T47D (cell line): ENCODE measurements at regions not wholly inside any gene's neighbourhood (a gene's known extent, or its start where the extent isn't known, plus 50 kb on each side); places are given as distances from the start of the nearest gene placed in this dataset.
"Not testable (repeated sequence)": the region's sequence is repeated elsewhere in the genome, so short reads cannot be mapped to it uniquely, and the experiment has no call there.

Experiments used
- DNase-seq, 2 experiments: peaks; one replicate each; pipeline versions ENCODE4 v3.0.0 to v3.0.0-alpha.2; 2011 to 2012; ENCODE audit warnings: low read depth in 1 of 2, low spot score in 1 of 2
- JUND ChIP-seq: IDR thresholded peaks from 2 replicates; pipeline ENCODE4 v1.6.1; 2012; ENCODE audit warnings: low read depth
- in situ Hi-C: cut with HindIII; loops from 2 replicates; pipeline ENCODE4 v1.10.0; 2016; ENCODE audit warnings: low sequenced_read_pairs, low pct_unique_long_range_greater_than_20kb

DNA sequence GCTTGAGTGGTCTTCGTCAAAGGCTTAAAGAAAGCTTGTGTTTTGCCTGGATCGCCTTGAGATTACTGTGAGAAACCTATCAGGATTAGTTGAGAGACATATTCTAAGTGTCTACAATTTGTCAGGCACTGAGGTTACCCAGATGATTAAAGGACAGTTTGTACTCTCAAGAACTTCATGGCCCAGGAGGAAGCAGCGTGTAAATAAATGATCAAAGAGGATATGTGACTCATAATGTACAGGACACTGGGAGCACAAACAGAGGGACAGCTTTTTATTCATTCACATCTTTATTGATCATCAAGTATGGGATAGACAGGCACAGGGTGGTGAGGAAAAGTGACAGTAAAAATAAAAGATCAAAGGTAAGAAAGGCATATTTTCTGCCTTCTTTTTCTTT lies 152.6 kb upstream of the FSHR start:
- TF ChIP-seq JUND: no peak
- in situ Hi-C loops: no loop called here

DNA sequence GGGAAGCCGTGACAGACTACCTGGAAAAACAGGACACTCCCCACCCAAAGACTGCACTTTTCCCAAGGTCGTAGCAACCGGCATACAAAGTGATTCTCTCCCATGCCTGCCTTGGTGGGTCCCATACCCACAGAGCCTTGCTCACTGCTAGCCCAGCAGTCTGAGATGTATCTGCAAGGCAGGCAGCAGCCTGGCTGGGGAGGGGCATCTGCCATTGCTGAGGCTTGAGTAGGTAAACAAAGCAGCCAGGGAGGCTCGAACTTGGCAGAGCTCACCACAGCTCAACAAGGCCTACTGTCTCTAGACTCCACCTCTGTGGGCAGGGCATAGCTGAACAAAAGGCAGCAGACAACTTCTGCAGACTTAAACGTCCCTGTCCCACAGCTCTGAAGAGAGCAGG lies 144.4 kb upstream of the FSHR start:
- in situ Hi-C loops, DNase-seq: not testable (repeated sequence)

More for the DNA sequence above, 152.6 kb upstream of the FSHR start:
- DNase-seq: no peak

DNA sequence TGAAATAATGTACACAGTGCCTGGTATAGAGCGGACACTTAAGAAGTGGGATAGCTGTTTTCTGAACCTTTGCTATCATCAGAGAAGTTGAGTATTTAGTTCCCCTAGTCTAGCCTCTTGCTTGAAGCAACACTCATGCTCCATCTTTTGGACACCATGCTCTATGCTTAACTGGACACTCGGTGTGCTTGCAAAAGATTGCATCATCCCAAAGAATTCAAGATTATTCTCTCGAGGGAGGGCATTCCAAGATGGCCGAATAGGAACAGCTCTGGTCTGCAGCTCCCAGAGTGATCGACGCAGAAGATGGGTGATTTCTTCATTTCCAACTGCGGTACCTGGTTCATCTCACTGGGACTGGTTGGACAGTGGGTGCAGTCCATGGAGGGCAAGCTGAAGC lies 143.9 kb upstream of the FSHR start:
- in situ Hi-C loops: no loop called here
- no peak for DNase-seq
- TF ChIP-seq JUND: no peak

DNA sequence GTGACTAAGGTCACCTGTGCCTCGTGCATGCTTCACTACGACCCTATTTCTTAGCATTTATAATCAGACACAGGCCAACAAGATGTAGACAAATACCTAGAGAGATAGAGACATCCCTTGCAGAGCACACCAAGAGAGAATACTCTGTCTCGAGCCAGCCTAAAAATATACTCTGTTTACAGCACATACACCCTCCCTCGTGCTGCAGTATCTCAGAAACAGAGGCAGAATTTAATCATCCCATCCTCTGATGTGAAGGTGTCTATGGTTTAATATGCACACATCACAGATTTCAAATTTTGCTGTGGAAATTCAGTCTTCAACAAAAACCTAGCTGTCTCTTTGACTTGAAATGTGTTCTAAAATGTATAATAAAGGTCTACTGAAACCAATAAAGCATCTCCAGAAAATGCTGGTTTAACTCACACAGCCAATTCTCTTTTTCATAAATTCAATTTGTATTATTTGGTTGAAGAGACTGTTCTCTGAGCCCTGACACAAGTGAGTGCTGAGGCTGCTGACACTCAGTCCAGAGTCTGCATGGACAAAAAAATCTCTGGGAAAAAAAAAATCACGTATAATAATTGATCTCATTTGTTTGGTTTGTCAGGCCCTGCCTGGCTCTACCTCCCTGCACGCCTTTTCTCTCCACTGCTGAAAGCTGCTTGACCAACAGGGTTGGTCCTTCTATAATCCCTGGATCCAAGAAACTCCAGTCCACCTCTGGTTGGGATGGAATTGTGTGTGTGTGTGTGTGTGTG lies 142.0 kb upstream of the FSHR start:
- DNase-seq: no peak
- TF ChIP-seq JUND: no peak
- in situ Hi-C loops: no loop called here

DNA sequence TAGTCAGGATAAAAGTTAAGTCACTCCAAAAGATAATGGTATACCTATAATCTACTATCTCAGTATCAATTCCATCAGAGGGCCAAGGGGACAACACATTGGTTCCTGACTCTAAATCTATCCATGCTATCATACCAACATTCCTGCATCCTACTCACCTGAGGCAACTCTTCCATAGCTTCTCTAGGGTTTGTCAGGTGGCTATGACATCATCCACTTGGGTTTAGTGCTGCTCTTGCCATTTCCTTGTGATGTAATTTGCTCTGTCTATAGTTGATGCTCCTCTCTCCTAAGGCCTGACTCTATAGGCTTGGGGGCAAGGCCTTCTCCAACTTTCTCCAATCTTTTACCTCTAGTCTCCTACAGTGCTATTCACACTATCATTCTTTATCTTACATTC lies 139.9 kb upstream of the FSHR start:
- TF ChIP-seq JUND: no peak
- DNase-seq: no peak
- in situ Hi-C loops: no loop called here

DNA sequence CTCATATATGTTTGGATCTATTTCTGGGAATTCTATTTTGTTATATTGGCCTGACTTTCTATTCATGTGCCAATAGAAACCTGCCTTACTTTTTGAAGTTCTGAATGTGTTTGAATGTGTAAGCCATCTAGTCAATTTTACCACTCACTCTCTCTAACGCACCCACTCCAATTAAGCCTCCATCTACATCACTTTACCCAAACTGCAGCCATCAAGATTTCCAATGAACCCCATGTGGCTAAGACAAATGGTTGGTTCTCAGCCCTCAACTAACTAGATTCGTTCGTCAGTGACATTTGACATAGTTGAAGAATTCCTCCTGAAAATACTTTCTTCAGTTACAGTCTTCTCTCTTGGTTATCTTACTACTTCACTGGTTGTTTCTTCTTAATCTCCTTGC lies 137.3 kb upstream of the FSHR start:
- DNase-seq: no peak
- TF ChIP-seq JUND: no peak
- in situ Hi-C loops: no loop called here

DNA sequence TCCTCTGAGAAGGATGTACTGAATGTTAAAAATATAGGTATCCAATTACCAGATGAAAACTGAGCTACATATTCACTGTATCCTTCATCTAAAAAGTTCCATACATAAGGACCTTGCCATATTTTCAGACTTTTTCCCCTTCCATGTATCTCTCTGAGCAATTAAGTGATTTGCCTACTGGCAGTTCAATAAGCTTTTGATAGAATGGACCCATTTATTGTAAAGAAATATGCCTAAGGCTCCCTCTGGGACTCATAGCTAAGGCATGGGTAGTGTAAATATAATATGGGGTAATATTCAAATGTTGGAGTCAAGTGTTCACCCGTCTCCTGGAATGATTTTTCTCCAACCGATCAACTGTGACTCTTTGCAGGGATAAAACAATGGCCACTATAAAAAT lies 135.4 kb upstream of the FSHR start:
- DNase-seq: no peak
- in situ Hi-C loops: no loop called here
- TF ChIP-seq JUND: no peak

DNA sequence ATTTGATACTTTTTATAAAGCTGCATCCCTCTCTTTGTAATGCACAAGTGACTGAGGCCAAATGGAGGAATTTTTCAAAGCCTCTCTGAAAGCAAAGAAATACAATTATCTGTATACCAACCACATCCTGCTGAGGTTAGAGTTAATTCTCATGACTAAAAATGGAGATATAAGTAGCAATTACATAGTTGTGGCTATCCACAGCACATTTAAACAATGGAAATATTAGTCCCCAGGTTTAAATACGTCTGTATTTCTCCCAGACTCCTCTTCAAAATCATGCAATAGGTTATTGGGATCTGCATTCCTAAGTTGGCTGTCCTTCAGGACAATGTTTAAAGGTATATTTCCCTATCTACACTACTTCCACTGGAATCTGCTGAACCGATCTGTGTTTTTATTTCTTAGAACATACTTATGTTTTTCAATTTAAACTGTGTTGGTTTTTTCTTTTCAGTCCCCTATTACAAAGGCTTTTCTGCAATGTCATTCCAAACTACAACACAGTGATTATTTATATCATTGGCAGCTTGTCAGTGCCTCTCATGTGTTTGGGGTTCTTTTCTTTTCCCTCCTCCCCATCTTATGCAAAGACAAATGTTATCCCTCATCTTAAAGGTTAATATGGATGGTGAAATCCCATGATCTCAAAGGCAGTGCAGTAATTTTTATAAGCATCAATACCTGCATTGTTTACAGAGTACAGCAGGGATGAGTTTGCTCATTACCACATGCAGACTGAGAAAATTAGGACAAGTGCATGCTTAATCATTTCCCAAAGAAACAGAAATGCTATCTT lies 134.8 kb upstream of the FSHR start:
- TF ChIP-seq JUND: no peak
- DNase-seq: no peak
- in situ Hi-C loops: no loop called here

DNA sequence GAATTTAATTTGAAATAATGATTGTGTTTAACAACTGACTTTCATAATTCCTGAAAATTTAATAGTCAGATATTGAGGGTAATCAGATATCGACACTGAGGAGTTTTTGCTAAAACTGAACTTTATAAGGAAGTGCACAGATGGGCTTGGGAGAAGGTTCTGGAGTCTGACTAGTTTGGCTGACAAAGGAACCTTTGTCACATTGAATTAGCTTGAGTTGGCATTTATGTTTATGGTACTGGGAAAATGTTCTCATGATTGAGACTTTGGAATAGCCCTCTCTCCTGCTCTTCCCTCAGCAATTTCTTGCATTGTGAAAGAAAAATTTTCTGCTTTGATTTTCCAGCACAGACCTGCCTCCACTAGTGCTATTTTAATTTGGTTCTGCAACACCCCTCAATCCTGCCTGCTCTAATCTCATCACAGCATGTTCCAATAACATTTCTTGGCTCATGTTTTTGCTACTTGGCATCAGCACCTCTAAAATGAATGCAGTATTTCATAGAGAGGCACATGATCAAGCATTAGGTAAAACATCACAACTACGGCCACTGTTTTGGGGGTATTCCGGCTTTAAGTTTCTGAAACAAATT lies 133.9 kb upstream of the FSHR start:
- TF ChIP-seq JUND: no peak
- in situ Hi-C loops: no loop called here
- DNase-seq: no peak

DNA sequence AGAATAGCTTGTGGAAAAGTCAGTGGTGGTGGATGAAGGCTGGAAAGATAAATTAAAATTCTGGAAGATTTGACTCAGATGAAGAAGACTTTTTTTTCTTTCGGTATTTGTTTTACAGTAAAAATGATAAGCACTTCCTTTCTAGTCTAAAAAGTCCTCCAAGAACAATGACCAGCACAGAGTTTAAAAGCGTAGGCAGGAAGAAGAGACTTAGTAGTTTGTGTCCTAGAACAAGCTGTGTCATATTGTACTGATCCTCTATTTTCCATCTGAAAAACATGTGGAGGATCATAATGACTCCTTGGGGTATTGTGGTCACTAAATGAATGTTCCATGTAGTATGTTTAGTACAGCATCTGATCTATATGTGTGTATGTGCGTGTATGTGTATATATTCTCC lies 132.4 kb upstream of the FSHR start:
- DNase-seq: no peak
- TF ChIP-seq JUND: no peak
- in situ Hi-C loops: no loop called here

DNA sequence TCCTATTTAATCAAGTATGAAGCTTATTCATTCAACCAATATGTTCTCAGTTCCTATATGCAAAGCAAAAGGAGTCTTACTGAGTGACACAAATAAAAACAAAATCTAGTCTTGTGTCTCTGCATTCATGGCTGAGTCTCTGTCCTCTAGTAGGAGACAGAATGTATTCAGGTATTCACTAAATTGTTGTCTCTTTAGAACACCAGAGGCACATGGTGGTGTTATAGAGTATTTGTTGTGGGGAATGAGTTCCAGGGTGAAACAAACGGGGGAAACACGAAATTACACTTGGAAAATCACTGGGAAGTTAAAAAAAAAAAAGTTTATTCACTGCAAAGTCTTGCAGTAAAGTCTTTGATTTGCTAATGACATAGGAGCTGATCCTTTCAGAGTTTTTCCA lies 131.7 kb upstream of the FSHR start:
- no peak for DNase-seq
- TF ChIP-seq JUND: no peak
- in situ Hi-C loops: no loop called here

DNA sequence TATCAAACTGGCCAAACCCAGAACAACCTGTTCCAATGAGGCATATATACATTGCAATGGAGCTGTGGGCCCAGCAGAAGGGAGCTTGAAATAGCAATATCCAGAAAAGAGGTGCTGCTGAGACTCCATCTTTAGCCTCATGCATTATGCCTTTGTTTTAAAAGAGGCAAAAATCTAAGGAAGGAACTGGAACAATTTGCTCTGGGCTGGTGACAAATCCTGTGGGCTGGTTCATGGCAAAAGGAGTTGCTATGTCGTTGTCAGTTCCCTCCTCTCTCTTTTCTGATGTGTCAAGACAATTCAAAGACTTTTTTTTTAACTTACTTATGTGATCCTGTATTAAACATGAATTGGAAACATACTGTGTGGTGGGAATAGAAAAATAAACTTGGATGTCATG lies 124.2 kb upstream of the FSHR start:
- no peak for DNase-seq
- in situ Hi-C loops: no loop called here
- no peak for TF ChIP-seq JUND

DNA sequence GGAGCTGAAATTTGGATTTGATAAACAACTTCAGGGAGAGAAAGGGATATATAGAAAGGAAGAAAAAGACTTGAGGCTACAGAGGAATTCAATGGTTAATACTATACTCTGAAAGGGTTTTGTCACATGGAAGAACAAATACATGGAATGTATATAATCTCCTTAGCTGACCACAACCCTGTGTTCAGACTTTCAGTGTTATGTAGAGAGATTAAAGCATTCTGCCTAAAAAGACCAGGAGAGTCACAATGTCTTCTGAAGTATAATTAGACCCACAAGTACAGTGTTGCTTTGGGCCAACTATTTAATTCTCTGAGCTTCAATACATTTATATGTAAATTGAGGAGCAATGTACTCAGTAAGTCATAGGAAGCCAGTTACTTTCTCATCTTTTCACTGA lies 123.8 kb upstream of the FSHR start:
- DNase-seq: no peak
- in situ Hi-C loops: no loop called here
- no peak for TF ChIP-seq JUND
